ENCODE measurements at regions not wholly inside any gene's neighbourhood (a gene's known extent, or its start where the extent isn't known, plus 50 kb on each side); places are given as distances from the start of the nearest gene placed in this dataset.

- Histone ChIP-seq H2BK20ac (ENCODE audit: low read depth, low read length) (no peak overlapping the region), H3K9me3 (ENCODE audit: control insufficient read depth, insufficient read depth, low read length) (no peaks in the 10 kb centered on the region; the same call in 1 of the 2 replicates), H2BK15ac (ENCODE audit: low read depth, low read length) (no peak overlapping the region), H3K4me3 (ENCODE audit: insufficient read depth, low read depth, low read length) (no peak overlapping the region), H3K9me1 (ENCODE audit: insufficient read depth, low read length) (no peaks in the 10 kb centered on the region), H3K18ac (ENCODE audit: low read depth, low read length) (no peak overlapping the region), H2AFZ (replicated peaks; ENCODE audit: low read length, poor library complexity) (no peak overlapping the region), H2BK120ac (ENCODE audit: low read depth, low read length) (no peak overlapping the region), H3K23ac (ENCODE audit: low read depth, low read length) (no peak overlapping the region), H4K8ac (ENCODE audit: low read depth in 2 of 2, low read length in 2 of 2) (no peak overlapping the region), H3K4ac (ENCODE audit: low read depth, low read length) (no peak overlapping the region), H4K91ac (ENCODE audit: insufficient read depth, low read depth, low read length) (no peak overlapping the region), H3K27ac (ENCODE audit: insufficient read depth, low read length) (no peak overlapping the region), H3K4me2 (ENCODE audit: low read depth, low read length) (no peak overlapping the region), H3K4me1 (ENCODE audit: control insufficient read depth, insufficient read depth, low read length) (no peaks in the 10 kb centered on the region), H3K56ac (ENCODE audit: extremely low read depth, insufficient read depth, low read length) (no peak overlapping the region), H2BK5ac (ENCODE audit: low read depth, low read length, poor library complexity, severe bottlenecking) (no peak overlapping the region), H3K14ac (replicated peaks; ENCODE audit: low read depth, low read length) (no peak overlapping the region), H4K20me1 (ENCODE audit: insufficient read depth, low read length) (no peaks in the 10 kb centered on the region), H3K79me1 (ENCODE audit: low read depth in 1 of 2, low read length in 2 of 2) (no peaks in the 10 kb centered on the region), H3K9ac (ENCODE audit: low read depth, low read length) (no peak overlapping the region), H3K36me3 (ENCODE audit: control insufficient read depth, insufficient read depth, low read length) (no peaks in the 10 kb centered on the region), H2AK5ac (ENCODE audit: low read depth, low read length) (no peak overlapping the region), H2AK9ac (replicated peaks; ENCODE audit: low read depth, low read length, poor library complexity) (no peak overlapping the region), H3K27me3 (ENCODE audit: control insufficient read depth, insufficient read depth, low read length) (no peaks in the 10 kb centered on the region), H4K5ac (ENCODE audit: low read depth, low read length) (no peak overlapping the region)
- DNase-seq (no peak), ATAC-seq (ENCODE audit: low read depth) (no peak)
- dilution Hi-C loops (cut with HindIII; ENCODE audit: low sequenced_read_pairs, unreplicated experiment) = no loop called here
- no CpG with 5 or more reads among the region's 2 CpGs for WGBS, 2 experiments (ENCODE audit: extremely low coverage in 2 of 2, insufficient read length in 1 of 2)
- BruUV-seq (replicated peaks) = no TSS peak
- intact Hi-C loops (cut with micrococcal nuclease) = no loop called here
- TF ChIP-seq MAFK (IDR thresholded peaks at IDR 0.05; ENCODE audit: low read depth, low read length) = no peak
- in situ Hi-C loops (cut with MboI; ENCODE audit: low sequenced_read_pairs) = no loop called here
- POLR2A ChIA-PET (ENCODE audit: unreplicated experiment) = no interaction called here
- CTCF ChIA-PET = no interaction called here
These were observed 464.4 kb upstream of the IZUMO3 start for GRCh38 chr9:25010027-25010662.

Measured in IMR-90 (cell line).